ENCODE measurements at regions not wholly inside any gene's neighbourhood (a gene's known extent, or its start where the extent isn't known, plus 50 kb on each side); places are given as distances from the start of the nearest gene placed in this dataset.
A peak's percentile ranks its signal among the peaks of the same experiment; 100 is the strongest.
"Not testable (repeated sequence)": the region's sequence is repeated elsewhere in the genome, so short reads cannot be mapped to it uniquely, and the experiment has no call there.

GRCh38 chr15:20785151-20785936, 80.8 kb downstream of the POTEB2 start:
- DNase-seq: not testable (repeated sequence)

- not testable (repeated sequence) for DNase-seq
Measured at GRCh38 chr15:20783598-20784184, 82.4 kb downstream of the POTEB2 start.

GRCh38 chr15:20775412-20775811, 90.7 kb downstream of the POTEB2 start:
- not testable (repeated sequence) for DNase-seq

DNA sequence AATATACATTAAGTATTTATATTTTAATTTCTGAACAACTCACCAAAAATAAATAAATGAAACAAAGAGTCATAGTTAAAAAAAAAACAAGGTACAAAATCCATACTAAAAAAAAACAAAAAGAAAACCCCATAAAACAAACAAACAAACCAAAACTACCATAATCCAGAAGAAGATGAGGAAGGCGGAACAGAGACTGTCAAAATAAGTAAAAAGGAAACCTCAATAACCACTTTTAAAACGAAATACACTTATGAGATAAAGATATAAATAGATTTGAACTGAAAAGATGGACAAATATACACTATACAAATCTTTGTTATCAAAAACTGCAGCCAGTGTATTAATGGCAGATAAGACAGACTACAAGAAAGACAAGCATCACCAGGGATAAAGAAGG, 98.2 kb downstream of the POTEB2 start:
- not testable (repeated sequence) for DNase-seq

DNA sequence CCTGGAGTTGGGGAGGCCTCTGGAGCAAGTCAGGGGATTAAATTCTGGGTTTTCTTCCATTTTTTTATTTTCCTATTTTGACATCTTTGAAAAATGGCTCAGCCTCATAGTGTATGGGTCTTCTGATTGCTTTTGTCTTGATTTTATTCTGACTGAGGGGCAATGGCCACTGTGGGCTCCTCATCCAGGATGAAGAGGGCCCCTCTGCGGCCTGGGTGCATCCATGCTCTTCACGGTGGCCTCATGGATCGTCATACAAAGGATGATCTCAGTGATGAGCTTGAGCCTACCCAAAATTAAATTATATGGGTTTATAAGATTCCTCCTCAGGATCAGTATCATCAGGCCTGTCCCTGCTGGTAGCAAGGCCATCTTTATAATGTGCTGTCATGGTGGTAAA, 103.7 kb downstream of the POTEB2 start:
- not testable (repeated sequence) for DNase-seq

DNA sequence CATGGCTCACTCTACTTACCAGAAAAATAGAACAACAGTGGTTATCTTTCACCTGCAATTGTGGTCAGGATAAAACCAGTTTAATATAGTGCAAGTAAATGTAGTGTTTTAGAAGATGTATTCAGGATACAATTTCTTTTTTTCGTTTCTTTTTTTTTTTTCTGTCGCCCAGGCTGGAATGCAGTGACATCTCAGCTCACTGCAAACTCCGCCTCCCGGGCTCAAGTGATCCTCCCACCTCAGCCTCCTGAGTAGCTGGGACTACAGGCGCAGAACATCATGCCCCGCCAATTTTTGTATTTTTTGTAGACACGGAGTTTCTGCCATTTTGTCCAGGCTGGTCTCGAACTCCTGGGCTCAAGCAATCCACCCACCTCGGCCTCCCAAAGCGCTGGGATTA, 109.7 kb downstream of the POTEB2 start:
- DNase-seq: not testable (repeated sequence)

- DNase-seq: peak in 1 of 2 donors; percentile 79
Measured at GRCh38 chr15:20755665-20756398, 110.3 kb downstream of the POTEB2 start.

- DNase-seq: not testable (repeated sequence)
Measured at GRCh38 chr15:20733493-20733892, 132.6 kb downstream of the POTEB2 start.

All from stimulated activated CD4-positive, alpha-beta T cell treated with anti-CD3 and anti-CD28 coated beads, Interleukin-2, amount 100 ng/mL, for 24 hours (primary cell).